Liver (tissue), 8 donors: ENCODE measurements at regions not wholly inside any gene's neighbourhood (a gene's known extent, or its start where the extent isn't known, plus 50 kb on each side); places are given as distances from the start of the nearest gene placed in this dataset.

Source experiments
- DNase-seq: peaks from one replicate; pipeline ENCODE4 v3.0.0-alpha.2; 2017; ENCODE audit warnings: low spot score
- H3K27ac ChIP-seq, 2 donors: one replicate each; pipeline ENCODE4 v1.7.0; 2013; ENCODE audit warnings: inconsistent platforms in 2 of 2, low read length in 2 of 2, control low read depth in 1 of 2, low read depth in 1 of 2, mild to moderate bottlenecking in 1 of 2
- H3K27me3 ChIP-seq, 4 donors: one replicate each; pipeline versions ENCODE4 v1.6.1 to v1.7.0; 2013; ENCODE audit warnings: low read length in 3 of 4, inconsistent platforms in 1 of 4, mild to moderate bottlenecking in 1 of 4, moderate library complexity in 1 of 4; ENCODE audit not compliant: control insufficient read depth in 4 of 4, insufficient read depth in 4 of 4
- H3K36me3 ChIP-seq, 4 donors: one replicate each; pipeline versions ENCODE4 v1.6.1 to v1.7.0; 2013; ENCODE audit warnings: low read length in 3 of 4, mild to moderate bottlenecking in 3 of 4, low read depth in 1 of 4, moderate library complexity in 1 of 4; ENCODE audit not compliant: control insufficient read depth in 4 of 4, insufficient read depth in 3 of 4
- H3K4me1 ChIP-seq, 4 donors: one replicate each; pipeline versions ENCODE4 v1.6.1 to v1.7.0; 2013; ENCODE audit warnings: low read length in 3 of 4, mild to moderate bottlenecking in 3 of 4, moderate library complexity in 1 of 4; ENCODE audit not compliant: control insufficient read depth in 4 of 4, insufficient read depth in 4 of 4
- H3K4me3 ChIP-seq, 3 donors: one replicate each; pipeline versions ENCODE4 v1.6.1 to v1.7.0; 2013; ENCODE audit warnings: low read length in 3 of 3, control low read depth in 1 of 3, low read depth in 1 of 3, mild to moderate bottlenecking in 1 of 3
- H3K9ac ChIP-seq, 2 donors: one replicate each; pipeline ENCODE4 v1.7.0; 2013; ENCODE audit warnings: low read length in 2 of 2, mild to moderate bottlenecking in 2 of 2, moderate library complexity in 2 of 2, control low read depth in 1 of 2, low read depth in 1 of 2
- H3K9me3 ChIP-seq, 4 donors: one replicate each; pipeline versions ENCODE4 v1.6.1 to v1.7.0; 2013; ENCODE audit warnings: low read length in 3 of 4; ENCODE audit not compliant: control insufficient read depth in 4 of 4
- CTCF ChIP-seq: fragments of 150-350 bp; IDR thresholded peaks from 2 replicates; pipeline ENCODE4 v1.5.1; 2017; ENCODE audit warnings: improper control_type of control experiment, low read depth, low read length; ENCODE audit not compliant: missing input control
- FOXA1 ChIP-seq: IDR thresholded peaks from 2 replicates; pipeline ENCODE4 v1.6.1; 2016; ENCODE audit warnings: antibody characterized with exemption
- FOXA2 ChIP-seq: IDR thresholded peaks from 2 replicates; pipeline ENCODE4 v1.6.1; 2016; ENCODE audit warnings: antibody characterized with exemption
- GABPA ChIP-seq, 2 donors: IDR thresholded peaks in 1 of 2; conservative IDR thresholded peaks in 1 of 2; 2 replicates each; pipeline ENCODE4 v1.6.1; 2016; ENCODE audit warnings: antibody characterized with exemption in 2 of 2, mild to moderate bottlenecking in 1 of 2, moderate library complexity in 1 of 2
- HNF4A ChIP-seq, 2 donors: conservative IDR thresholded peaks; 2 replicates each; pipeline ENCODE4 v1.6.1; 2016; ENCODE audit warnings: antibody characterized with exemption in 2 of 2, mild to moderate bottlenecking in 2 of 2
- HNF4G ChIP-seq: IDR thresholded peaks from 2 replicates; pipeline ENCODE4 v1.6.1; 2016; ENCODE audit warnings: antibody characterized with exemption
- RAD21 ChIP-seq, 2 donors: IDR thresholded peaks; 2 replicates each; pipeline ENCODE4 v1.6.1; 2016; ENCODE audit warnings: antibody characterized with exemption in 2 of 2, mild to moderate bottlenecking in 2 of 2
- YY1 ChIP-seq: IDR thresholded peaks from 2 replicates; pipeline ENCODE4 v1.6.1; 2016; ENCODE audit warnings: antibody characterized with exemption, mild to moderate bottlenecking
- ZBTB33 ChIP-seq: IDR thresholded peaks from 2 replicates; pipeline ENCODE4 v1.6.1; 2016; ENCODE audit warnings: antibody characterized with exemption
- WGBS: extraction: QIAGEN DNeasy Blood & Tissue Kit; methylation state at CpG from one replicate; pipeline ENCODE4 v1.1.7; 2013; 5-methylcytosine and 5-hydroxymethylcytosine counted together
- TF ChIP-seq, protein P1 (sequence below): IDR thresholded peaks from 2 replicates; pipeline ENCODE4 v1.6.1; 2016; ENCODE audit warnings: antibody characterized with exemption
- TF ChIP-seq, protein P2 (sequence below): IDR thresholded peaks from 2 replicates; pipeline ENCODE4 v1.6.1; 2016; ENCODE audit warnings: antibody characterized with exemption
- donor health status: healthy.
- donor health status: healthy.
- donor health status: healthy.
- donor health status: healthy.
- donor health status: healthy.

DNA sequence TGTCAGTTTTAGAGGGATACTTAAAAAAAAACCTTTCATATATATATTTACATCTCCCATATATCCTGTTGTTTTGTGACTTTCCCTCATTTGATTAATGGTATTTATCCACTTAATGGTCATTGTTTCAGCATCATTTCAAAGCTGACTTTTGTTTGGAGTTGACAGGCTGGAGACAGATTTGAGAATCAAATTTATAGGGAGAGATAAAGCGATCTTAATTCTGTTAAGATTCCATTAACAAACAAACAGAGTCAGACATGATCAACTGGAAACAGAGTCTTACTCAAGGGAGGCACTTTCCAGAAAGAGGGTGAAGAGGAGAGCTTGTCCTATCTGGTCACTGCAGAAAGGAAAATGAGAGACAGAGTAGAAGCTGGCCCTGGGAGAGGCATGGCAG is 283.4 kb downstream of the TTLL7 start:
- TF ChIP-seq YY1 (no peak), ZBTB33 (no peak), GABPA (IDR thresholded peaks at IDR 0.05 in 1 of 2, conservative IDR thresholded peaks at IDR 0.05 in 1 of 2) (no peak)
- TF ChIP-seq, protein P1, sequence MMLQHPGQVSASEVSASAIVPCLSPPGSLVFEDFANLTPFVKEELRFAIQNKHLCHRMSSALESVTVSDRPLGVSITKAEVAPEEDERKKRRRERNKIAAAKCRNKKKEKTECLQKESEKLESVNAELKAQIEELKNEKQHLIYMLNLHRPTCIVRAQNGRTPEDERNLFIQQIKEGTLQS: no peak
- H3K36me3 ChIP-seq: no peaks in the 10 kb centered on the region
- WGBS: 97% methylated on average over 1 of the region's 1 CpG
- DNase-seq: no peak
- no peak overlapping the region for H3K4me3 ChIP-seq
- no peaks in the 10 kb centered on the region for H3K4me1 ChIP-seq
- H3K9ac ChIP-seq: no peak overlapping the region
- H3K27ac ChIP-seq: no peak overlapping the region
- H3K9me3 ChIP-seq: no peaks in the 10 kb centered on the region
- no peaks in the 10 kb centered on the region for H3K27me3 ChIP-seq

DNA sequence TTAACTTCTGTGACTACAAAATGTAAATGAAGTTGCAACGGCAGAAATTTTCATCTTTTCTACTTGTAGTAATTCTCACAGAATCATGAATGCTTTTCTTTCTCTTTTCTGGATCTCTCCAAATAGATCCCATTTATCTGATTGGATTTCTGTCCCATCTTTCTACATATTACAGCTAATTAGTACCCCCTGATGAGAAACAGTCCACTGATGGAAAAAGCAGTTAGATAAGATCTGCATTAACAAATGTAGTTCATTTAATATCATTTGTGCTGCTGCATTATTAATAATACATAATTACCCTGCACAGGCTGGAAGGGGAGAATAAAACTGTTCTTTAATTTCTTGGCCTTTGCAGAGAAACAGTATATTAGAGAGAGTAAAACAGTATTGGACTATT is 289.3 kb downstream of the TTLL7 start:
- Histone ChIP-seq H3K4me3 (no peak overlapping the region), H3K4me1 (no peaks in the 10 kb centered on the region), H3K9ac (no peak overlapping the region), H3K9me3 (no peaks in the 10 kb centered on the region), H3K36me3 (no peaks in the 10 kb centered on the region), H3K27ac (no peak overlapping the region), H3K27me3 (no peaks in the 10 kb centered on the region)
- no peak for DNase-seq
- TF ChIP-seq YY1: no peak
- TF ChIP-seq FOXA2: no peak
- TF ChIP-seq, protein P2, sequence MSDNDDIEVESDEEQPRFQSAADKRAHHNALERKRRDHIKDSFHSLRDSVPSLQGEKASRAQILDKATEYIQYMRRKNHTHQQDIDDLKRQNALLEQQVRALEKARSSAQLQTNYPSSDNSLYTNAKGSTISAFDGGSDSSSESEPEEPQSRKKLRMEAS: no peak
- no peak for TF ChIP-seq CTCF
- TF ChIP-seq GABPA (IDR thresholded peaks at IDR 0.05 in 1 of 2, conservative IDR thresholded peaks at IDR 0.05 in 1 of 2): no peak
- TF ChIP-seq FOXA1: no peak
- no peak for TF ChIP-seq RAD21 (IDR thresholded peaks at IDR 0.05)
- TF ChIP-seq, protein P1: no peak
- TF ChIP-seq HNF4A (conservative IDR thresholded peaks at IDR 0.05): no peak
- TF ChIP-seq ZBTB33: no peak
- no peak for TF ChIP-seq HNF4G
- 93% methylated on average over 1 of the region's 1 CpG for WGBS
